Fibroblast of skin of right biceps (primary cell): ENCODE measurements at regions not wholly inside any gene's neighbourhood (a gene's known extent, or its start where the extent isn't known, plus 50 kb on each side); places are given as distances from the start of the nearest gene placed in this dataset.
"Not testable (repeated sequence)": the region's sequence is repeated elsewhere in the genome, so short reads cannot be mapped to it uniquely, and the experiment has no call there.

Experiments used
- DNase-seq: peaks from one replicate; pipeline ENCODE4 v3.0.0-alpha.2; 2013

GRCh38 chr5:89187268-89187667, 304.3 kb upstream of the MEF2C start:
- no peak for DNase-seq

GRCh38 chr5:89181546-89181945, 298.6 kb upstream of the MEF2C start:
- no peak for DNase-seq

- DNase-seq, result no peak
Measured at GRCh38 chr5:89179731-89180130, 296.7 kb upstream of the MEF2C start.

- no peak for DNase-seq
Measured at GRCh38 chr5:89178541-89178940, 295.6 kb upstream of the MEF2C start.

DNA sequence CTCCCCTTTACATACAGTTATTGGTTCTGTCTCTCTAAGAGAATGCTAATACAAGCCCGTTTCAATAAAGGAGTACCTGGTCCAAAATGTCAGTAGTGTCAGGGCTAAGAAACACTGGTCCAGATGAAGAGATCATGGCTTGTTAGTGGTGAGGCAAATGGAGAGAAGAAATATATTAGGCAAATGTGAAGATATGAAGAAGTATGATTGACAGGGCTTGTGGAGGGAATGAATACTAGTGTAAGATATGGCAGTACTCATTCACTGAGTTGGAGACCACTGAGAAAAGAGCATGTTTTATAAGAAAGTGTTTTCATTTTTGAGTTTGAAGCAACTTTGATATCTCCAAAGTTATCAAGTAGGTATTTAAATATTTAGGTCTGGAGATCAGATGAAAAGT, 290.5 kb upstream of the MEF2C start:
- DNase-seq, result no peak

- no peak for DNase-seq
Measured at GRCh38 chr5:89168766-89169165, 285.8 kb upstream of the MEF2C start.

DNA sequence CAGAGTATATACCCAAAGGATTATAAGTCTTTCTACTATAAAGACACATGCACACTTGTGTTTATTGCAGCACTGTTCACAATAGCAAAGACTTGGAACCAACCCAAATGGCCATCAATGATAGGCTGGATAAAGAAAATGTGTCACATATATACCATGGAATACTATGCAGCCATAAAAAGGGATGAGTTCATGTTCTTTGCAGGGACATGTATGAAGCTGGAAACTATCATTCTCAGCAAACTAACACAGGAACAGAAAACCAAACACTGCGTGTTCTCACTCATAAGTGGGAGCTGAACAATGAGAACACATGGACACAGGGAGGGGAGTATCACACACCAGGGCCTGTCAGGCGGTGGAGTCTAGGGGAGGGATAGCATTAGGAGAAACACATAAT, 281.7 kb upstream of the MEF2C start:
- not testable (repeated sequence) for DNase-seq

- DNase-seq, result no peak
Measured at GRCh38 chr5:89156226-89156625, 273.2 kb upstream of the MEF2C start.

GRCh38 chr5:89147031-89147430, 264.0 kb upstream of the MEF2C start:
- peak; percentile 33 for DNase-seq

GRCh38 chr5:89137148-89137547, 254.2 kb upstream of the MEF2C start:
- no peak for DNase-seq

DNA sequence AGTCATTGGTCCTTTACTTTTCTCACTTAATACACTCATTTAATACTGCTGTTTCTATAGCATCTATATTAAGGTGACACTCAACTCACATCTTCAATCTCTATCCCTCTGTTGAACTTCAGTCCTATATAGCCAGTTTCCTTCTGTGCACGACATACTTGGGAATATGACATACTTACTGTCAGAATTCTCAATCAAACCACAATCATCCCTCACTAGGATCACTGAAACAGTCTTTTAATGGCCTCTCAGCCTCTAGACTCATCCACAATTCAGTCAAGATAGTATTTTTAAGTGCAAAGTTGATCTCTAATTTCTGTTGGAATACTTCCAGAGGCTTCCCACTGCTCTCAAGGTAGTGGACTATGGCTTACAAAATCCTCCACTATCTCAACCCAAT, 251.0 kb upstream of the MEF2C start:
- DNase-seq, result no peak

DNA sequence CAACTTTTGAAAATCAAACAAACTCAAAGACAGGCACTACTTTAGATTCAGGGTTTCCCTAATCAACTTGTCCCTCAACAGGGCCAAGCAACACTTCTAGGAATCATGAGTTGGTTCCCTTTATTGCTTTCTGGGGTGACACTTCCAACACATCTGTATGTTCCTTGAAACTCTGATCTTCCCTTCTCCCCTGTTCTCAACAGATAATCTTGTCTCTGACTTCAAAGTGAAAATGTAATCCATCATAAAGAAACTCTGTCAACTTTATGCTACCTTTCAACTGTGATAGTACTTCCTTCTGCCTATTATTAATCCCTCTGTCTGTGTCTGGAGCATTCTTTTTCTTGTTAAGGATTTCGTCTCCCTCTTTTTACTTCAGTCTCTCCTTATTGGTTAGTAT, 250.1 kb upstream of the MEF2C start:
- DNase-seq, result no peak

DNA sequence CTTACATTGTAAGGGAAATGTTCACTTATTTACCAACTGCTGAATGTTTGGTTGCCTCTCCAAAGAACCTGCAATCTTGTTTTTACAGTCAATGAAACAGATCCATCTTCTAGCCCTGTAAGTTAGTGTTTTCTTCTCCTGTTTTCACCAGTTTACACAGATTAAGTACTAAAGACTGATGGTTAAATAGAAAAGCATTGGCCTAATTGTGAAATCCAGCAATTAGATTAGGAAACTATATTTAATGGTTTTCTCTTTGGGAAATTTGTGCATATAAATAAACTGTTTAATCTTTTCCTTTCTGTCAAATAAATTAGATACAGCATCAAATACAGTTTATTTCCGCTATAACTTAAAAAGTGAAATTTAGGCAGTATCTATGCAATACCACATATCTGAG, 247.9 kb upstream of the MEF2C start:
- DNase-seq, result no peak

DNA sequence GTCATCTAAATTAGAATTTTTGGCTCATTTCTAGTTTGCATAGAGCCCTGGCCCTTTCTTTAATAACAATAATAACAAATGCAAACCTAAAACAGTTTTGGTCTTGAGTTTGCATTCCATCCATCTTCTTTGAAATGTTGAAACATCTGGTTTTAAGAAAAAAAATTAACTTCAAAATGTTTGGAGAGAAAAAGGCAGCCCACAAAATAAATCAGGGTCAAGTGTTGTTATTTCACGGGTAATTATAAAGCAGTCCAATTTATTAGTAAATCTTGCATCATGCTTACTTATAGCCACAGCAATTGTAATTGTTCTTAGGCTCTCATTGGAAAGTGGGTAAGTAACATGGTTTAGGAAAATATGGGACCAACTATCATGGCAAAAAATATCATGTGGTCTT, 247.0 kb upstream of the MEF2C start:
- DNase-seq, result no peak

- no peak for DNase-seq
Measured at GRCh38 chr5:89128906-89129625, 246.1 kb upstream of the MEF2C start.

GRCh38 chr5:89128092-89128491, 245.1 kb upstream of the MEF2C start:
- peak; percentile 66 for DNase-seq

GRCh38 chr5:89127191-89127590, 244.2 kb upstream of the MEF2C start:
- no peak for DNase-seq

DNA sequence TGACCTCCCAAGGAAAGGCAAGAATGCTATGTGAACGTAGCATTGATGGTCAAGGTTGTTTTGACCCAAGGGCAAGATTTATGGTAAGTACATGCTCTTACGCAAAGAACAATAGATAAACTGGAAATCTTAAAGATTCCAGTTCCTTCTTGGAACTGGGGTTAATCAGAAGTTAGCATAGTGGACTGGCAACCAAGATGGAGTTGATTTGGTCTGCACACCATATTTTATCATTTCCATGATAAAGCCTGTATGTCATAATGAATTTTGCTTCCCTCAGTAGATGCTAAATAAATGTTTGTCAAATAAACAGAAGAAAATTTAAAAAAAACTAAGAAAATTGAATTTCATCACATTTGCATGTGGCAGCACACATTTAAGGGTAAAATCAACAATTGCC, 242.4 kb upstream of the MEF2C start:
- DNase-seq, result no peak

GRCh38 chr5:89123581-89123980, 240.6 kb upstream of the MEF2C start:
- no peak for DNase-seq

- no peak for DNase-seq
Measured at GRCh38 chr5:89120719-89121118, 237.7 kb upstream of the MEF2C start.

- DNase-seq, result peak; percentile 15
Measured at GRCh38 chr5:89117124-89117644, 234.2 kb upstream of the MEF2C start.

GRCh38 chr5:89110916-89111646, 228.1 kb upstream of the MEF2C start:
- peak; percentile 31 for DNase-seq

DNA sequence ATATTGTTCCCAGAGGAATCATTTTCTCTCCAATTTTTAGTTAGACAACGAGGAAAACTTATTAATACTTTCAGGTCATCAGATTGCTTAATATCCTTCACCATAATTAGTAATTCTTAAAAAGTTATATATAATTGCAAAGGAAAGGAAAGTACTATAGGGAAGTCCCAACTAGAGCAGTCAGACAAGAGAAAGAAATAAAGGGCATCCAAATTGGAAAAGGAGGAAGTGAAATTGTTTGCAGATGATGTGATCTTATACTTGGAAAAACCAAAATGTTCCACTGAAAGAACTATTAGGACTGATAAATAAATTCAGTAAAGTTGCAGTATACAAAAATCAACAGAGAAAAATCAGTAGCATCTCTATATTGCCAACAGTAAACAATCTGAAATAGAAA, 223.5 kb upstream of the MEF2C start:
- no peak for DNase-seq

- DNase-seq, result peak; percentile 56
Measured at GRCh38 chr5:89105836-89106235, 222.9 kb upstream of the MEF2C start.
